ENCODE measurements at regions not wholly inside any gene's neighbourhood (a gene's known extent, or its start where the extent isn't known, plus 50 kb on each side); places are given as distances from the start of the nearest gene placed in this dataset.
A peak's percentile ranks its signal among the peaks of the same experiment; 100 is the strongest.

DNA sequence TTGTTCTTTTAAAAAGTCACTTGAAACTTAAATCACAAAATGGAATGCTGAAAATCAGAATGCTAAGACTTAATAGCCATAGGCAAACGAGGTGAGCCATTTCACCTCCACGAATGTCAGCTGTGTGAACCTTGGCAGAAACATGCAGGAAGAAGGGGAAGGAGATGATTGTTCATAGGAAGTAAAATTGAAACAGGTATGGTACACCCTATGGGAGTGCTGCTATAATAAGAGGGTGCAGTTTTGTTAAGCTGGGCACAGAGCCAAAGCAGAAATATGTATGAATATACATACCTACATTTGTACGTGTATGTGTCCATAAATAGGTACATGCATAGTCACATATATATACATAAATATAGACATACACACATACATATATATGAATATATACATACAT lies 51.0 kb upstream of the SPINK5 start:
- no peak for DNase-seq (ENCODE audit: low read depth)

DNA sequence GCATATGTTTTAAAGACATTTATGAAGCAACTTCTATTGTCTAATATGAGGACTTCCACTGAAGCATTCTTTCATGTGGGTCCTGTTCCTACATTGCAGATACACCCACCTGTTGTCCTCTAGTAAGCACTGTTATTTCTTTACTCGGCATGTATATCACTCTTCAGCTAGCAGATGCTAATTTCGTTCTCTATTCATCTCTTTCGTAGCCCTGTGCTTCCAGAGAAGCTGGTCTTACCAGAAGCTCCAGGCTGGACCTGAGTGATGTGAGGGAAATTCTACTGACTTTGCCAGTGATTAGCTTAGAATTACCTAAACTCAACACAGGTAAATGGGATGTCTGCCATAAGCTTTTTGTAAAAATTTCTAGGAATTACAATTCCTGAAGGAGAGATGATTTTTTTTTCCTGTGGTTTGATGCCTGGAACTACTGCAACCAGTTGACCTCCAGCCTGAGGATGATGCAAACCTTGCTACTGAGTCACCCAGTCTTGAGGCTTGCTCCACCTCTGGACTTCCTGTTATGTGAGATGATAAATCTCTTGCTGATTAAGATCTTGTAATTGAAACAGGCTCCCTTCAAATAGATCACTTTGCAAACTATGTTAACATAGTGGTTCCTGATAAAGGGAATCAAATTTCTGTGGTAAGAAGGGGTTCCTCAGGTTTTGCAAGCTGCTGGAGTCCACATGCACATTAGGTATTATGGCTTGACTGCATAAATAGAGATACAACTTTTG lies 52.2 kb upstream of the SPINK5 start:
- DNase-seq (ENCODE audit: low read depth): peak; percentile 90

DNA sequence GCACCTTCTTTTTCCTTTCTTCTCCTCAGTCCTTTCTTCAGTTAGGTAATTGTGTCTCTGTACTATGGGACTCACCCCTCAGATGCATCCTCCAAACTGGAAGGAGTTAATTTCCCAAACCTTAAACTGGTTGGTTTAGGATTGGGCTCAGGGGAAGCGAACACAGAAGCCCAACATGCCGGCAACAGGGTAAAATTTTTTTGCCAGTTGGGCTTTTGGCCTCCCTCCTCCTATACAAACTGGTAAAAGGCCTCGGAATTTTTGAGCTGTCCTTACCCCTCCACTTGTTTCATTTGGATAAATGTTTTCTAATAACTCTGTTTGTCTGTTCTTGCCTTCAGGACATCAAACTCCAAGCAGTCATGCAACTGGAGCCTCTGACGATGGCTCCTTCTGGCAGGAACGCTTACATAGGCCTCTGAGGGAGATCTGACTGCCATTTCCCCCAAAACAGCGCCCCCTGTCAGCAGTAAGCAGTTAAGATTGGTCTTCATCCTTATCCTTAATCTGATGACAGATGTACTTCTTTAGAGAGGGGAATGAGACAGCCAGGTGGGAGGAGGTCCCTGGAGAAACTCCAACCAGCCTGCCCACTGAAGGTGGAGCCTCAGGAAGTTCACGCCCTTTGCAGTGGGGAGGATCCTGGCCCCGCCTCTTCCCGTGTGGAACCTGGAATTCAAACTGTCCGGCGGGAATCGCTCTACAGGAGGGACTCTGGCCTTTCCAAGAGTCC lies 57.8 kb upstream of the SPINK5 start:
- DNase-seq (ENCODE audit: low read depth): peak; percentile 46

DNA sequence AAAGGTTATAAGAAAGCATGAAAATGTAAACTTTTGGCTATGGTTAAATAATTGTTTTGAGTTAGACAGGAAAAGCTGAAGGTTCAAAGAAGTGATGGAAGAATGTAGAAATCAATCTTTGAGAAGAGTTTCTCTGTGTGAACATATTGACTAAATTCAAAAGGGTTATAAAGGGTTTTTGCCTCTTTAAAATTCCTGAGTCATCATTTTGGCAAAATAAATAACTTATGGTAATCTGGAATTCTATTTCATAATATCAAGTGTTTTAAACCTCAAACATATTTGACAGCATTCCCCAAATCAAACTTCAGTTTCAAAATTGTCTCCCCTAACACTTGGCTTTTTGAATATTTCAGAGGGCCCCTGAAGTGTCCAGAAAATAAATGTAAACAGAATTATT lies 60.6 kb upstream of the SPINK5 start:
- DNase-seq (ENCODE audit: low read depth): no peak

DNA sequence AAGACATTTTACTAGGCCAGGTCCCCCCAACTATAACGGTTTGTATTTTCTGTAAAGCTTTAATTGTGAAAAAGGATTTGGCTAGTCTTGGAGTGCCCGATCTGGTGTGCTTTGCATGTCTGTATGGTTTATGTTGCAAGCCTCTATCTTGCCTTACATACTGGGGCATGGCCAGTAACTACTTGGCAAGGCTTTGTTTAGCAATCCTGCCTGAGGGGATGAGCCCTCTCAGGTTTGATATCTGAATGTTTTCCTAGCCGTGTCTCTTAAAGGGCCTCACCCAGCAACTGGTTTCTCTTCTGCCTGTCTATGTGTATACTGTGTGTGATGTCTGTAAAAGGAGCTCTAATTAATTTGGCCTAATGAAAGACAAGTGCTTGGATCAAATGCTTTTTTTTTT lies 61.3 kb upstream of the SPINK5 start:
- no peak for DNase-seq (ENCODE audit: low read depth)

DNA sequence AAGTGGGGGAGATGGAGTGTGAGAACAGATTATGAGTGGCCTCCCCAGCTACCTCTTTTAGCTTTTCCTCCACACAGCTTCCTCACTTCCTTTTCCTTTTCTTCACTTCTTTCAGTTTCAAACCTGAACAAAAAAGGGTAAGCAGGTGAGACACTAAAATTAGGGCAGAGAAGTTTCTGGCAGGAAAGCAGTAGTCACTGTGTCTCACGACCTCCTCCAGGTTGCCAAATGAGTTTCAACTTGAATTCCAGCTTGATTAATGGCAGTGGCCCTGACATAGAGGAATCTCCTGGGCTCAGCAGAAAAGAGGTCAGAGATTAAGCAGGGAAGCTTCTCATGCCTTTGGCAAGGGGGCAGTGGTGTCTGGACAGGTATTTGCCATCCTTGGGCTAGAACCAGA lies 63.7 kb upstream of the SPINK5 start:
- no peak for DNase-seq (ENCODE audit: low read depth)

DNA sequence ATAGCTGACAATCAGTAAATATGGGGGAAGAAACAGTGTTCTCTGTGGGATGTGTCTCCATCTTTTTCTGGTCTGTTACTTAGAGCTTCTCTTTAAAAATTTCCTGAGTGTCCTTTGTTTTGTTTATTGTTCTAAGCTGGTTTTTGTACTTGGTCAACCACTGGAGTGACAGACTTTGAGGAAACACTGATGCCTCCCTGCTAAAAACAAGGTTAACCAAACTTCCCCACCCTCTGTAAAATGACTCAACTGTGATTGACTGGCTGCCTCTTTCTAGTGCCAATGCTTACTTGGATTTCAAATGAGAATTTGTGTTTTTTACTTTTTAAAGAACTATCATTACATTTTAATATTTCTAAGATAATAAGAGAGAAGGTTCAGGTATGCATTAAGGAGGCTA lies 65.1 kb upstream of the SPINK5 start:
- no peak for DNase-seq (ENCODE audit: low read depth)

DNA sequence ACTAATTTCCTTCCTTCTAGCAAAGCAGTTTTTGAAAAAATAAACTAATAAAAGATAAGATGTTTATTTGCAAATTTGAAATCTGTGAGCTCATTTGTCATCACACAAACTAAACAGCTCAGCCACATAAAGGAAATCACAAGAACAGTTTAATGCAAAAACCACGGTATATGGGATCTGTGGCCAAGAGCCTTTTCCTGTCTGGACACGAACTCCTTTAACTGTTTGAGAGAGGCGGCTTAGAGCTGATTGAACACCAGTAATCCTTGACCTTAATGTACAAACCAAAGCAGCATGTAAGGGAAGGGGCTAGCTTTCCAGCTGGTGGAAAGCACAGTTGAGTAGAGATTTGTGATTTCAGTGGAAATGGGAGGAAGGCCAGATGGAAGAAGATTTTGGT lies 66.3 kb upstream of the SPINK5 start:
- DNase-seq (ENCODE audit: low read depth): no peak

DNA sequence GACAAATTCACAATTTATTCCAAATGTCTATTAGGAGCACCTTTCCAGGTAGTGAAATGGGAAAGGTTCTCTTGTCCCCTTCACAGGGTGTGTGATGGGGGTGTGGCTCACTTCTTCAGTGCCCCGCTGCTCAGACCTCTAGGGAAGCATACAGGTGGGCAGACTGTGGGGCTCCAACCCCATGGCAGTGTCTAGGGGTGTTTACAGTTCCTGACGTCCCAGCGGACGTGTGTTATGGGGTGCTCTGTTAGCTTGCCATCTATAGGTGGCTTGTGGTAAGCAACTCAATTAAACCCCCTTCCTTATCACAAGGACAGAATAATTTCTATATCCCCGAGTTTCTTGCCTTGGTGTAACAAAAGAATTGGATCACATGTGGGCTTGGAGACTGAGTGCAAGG lies 67.4 kb upstream of the SPINK5 start:
- no peak for DNase-seq (ENCODE audit: low read depth)

DNA sequence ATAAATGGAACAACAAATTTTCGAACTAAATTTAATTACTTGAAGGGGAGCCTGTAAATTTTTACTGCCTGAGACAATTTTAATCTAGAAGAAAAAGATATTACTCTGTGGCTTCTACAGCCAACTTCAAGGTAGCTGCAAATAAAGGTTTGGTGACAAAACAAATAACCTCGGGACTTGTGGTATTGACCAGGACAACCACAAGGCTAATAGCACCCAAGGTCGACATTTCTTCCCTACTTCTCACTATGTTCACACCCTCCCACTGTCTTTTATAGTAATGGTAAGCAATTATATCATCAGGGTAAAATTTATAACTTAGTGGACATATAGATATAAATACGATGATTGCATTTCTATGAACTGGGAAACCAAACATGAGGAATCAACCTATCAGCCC lies 67.9 kb upstream of the SPINK5 start:
- DNase-seq (ENCODE audit: low read depth): no peak

DNA sequence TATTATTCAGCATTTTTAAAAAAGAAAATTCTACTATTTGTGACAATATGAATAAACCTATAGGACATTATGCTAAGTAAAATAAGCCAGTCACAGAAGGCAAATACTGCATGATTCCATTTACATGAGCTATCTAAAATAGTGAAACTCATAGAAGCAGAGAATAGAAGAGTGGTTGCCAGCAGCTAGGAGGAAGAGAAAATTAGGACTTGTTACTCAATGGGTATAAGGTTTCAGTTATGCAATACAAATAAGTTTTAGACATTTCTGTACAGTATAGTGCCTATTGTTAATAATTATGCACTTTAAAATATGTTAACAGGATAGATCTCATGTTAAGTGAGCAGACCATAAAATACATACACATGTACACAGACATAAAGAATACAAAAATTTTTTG lies 73.8 kb upstream of the SPINK5 start:
- no peak for DNase-seq (ENCODE audit: low read depth)

DNA sequence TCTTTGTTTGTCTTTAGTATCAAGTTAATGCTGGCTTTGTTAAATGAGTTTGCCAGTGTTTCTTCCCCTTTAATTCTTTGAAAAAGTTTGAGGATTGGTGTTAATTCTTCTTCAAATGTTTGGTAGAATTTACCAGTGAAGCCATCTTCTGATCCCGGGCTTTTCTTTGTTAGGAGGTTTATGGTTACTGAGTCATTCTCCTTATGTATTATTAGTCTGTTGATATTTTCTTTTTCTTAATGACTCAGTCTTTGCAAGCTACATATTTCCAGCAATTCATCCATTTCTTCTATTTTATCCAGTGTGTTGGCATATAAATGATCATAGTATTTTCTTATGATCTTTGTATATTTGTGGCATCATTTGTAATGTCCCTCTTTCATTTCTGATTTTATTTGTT lies 74.5 kb upstream of the SPINK5 start:
- no peak for DNase-seq (ENCODE audit: low read depth)

DNA sequence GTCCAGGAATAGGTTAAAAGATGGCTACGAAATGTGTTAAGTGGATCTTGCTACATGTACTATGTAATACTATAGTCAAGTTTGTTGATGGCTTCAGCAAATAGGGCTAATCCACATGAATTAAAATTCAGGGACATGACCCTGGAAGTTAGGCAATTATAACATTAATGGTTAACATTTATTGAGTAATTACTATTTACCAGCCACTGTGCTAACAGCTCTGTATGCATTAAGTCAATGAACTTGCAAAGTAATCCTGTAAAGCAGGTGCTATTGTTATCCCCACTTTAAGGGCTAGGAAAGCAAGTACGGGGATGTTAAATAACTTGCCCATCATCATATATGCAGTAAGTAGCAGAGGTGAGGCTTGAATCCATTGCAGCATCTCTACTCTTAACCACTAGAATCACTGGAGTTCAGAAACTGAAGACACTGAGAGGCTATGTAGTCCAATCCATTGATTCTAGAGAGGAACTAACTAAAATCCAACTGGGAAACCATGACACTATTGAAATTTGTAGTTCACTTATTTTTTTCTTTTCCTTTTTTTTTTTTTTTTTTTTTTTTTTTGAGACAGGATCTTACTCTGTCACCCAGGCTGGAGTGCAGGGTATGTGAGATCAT lies 77.5 kb upstream of the SPINK5 start:
- no peak for DNase-seq (ENCODE audit: low read depth)

DNA sequence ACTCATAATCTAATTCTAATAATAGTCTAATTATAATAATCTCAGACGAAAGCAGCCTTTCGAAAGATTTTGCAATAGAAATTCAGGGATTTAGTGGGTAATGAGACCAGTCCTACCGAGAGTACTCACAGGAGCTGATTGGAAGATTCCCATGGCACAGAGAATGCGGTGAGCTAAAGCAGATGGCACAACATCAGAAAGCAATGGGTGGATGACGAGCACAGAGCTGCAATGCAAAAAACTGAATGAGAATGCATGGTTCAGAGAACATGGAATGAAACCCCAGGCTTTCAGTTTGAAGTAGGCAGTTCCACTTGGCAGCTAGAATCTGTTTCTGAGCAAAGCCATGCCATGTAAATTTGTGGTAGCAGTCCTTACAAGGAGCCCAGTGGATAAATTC lies 78.2 kb upstream of the SPINK5 start:
- no peak for DNase-seq (ENCODE audit: low read depth)

DNA sequence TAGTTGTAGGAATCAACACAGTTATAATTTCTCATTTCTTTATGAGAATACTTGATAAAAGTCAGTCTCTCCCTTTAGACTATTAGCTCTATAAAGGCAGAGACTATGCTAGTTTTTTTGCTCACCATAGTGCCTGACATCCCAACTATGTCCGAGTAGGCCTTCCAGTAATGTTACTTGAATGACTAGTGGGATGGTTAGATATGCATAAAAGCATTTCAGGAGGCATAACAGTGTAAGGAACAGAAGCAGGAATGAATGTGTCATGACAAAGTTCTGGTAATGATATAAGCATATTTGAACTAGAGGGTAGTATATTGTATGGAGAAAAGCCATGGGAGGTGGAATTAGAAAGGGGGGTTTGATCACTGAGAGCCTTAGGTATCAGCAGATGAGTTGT lies 77.4 kb upstream of the C5orf46 start:
- DNase-seq (ENCODE audit: low read depth): no peak

DNA sequence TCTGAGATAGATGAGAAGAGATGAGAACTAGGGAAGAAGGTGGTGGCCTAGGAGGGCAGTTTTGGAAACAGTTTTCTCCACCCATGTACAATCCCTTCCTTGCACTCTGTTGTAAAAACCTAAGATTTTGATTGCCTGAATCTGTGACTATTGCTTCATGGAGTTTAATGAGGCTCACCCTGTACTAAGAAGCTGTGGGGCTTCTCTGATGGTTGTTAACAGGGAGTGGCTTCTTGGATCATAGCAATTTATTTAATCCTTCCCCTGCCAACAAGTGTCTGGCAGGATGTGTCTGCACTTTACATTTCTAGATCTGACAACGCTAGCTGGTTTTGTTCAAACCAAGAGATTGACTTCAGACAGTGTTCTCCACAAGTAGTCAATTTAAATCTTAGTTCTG lies 74.7 kb upstream of the C5orf46 start:
- no peak for DNase-seq (ENCODE audit: low read depth)

DNA sequence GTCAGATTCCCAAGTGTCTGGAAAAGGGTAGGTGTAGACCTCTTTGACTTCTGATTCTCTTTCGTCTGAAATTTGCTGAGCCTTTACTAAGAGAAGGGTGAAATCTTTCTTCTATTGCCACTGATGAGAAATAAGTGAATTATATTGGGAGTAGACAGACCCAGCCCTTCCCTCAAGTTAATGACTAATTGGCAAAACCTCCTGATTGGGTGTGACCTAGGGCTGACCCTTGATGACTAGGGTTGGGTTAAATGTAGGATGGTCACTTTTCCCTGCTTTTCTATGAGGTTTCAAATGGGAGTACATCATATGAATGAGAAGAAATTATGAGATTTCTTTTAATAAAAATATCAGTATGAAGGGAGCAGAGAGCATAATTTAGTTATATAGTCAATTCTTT lies 73.4 kb upstream of the C5orf46 start:
- DNase-seq (ENCODE audit: low read depth): no peak

DNA sequence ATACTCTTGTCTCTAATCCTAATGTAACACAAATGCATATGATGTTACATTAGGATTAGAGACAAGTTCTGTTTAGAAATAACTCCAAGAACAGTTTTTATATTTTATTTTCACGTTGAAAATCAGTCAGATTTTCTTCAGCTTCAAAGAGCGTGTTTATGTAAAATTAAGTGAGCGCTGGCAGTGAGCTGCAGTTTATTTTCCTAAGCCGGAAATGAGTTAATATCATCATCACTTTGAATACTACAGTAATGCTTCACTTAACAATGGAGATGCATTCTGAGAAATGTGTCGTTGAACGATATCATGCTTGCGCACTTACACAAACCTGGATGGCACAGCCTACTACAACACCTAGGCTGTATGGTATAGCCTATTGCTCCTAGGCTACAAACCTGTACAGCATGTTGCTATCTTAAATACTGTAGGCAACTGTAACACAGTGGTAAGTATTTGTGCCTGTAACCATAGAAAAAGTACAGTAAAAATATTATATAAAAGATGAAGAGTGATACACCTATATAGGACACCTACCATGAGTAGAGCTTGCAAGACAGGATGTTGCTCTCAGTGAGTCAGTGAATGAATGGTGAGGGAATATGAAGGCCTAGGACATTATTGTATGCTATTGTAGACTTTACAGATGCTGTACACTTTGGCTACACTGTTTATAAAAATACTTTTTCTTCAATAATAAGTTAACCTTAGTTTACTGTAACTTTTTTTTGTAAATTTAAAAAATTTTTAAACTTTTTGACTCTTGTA lies 65.9 kb upstream of the C5orf46 start:
- no peak for DNase-seq (ENCODE audit: low read depth)

DNA sequence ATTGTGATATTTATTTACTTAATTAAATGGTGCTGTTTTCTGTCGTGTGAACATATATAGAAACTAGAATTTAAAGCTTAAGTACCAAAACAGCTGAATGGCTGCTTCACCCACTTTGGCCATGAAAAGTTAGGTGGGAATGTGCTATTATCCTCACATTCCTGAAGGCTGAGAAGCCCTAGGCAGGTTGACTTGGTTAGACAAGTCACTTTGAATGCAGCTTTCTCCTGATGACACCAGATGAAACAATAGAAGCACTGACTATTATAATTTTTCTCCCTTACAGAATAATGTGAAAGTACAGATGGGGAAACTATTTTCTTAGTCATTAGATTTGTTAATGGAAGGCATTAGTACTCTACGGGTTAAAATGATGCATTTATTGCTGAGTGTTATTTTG lies 65.1 kb upstream of the C5orf46 start:
- DNase-seq (ENCODE audit: low read depth): peak; percentile 23

DNA sequence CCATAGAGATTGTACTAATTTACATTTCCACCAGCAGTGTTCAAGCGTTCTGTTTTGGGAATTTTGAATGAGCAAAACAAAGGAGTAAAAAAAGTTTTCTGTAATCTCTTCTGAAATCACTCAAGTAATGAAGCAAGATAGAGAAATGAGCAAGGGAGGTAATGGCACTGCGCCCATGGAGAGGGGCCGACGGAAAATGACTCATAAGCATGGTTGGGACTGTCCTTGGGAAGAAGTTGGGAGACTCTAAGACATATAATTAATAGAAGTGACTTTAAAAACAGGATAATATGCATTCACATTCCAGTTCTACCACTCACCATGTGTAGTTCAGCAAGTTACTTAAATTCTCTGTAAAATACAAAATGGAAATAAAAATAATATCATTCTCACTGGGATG lies 62.5 kb upstream of the C5orf46 start:
- peak; percentile 71 for DNase-seq (ENCODE audit: low read depth)

DNA sequence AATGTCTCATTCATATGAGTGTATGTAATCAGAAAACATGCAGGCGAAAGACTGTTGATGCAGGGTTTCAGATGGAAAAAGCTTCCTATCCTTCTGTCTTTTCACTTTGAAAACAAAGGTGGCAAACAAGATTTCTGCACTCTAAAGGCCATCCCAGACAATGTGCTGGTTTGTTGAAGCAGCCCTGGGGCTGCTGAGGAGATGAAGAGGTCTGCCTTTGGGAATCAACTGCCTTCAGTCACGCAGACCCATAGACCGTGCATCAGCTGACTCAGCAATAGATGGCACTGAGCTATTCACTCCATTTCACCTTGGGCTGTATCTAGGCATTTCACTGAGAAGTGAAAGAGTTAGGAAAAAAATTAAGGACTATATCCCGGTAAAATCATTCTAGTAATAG lies 60.5 kb upstream of the C5orf46 start:
- no peak for DNase-seq (ENCODE audit: low read depth)

DNA sequence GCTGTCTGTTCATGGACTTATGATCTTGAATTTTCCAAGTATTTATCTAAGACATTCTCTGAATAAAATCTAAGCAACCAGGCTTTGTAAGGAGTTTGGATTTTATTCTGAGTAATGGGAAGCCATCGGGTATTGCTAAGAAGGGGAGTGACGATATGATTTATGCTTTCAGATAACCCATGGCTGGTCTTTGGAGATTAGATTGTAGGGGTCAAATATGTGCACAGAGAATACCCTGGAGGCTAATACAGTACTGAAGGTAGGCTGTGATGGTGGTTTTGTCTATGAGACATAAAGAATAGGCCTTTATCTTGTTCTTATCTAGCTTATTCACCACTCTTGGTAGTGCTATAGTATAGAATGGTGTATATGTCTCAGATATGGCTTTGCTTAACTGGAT lies 60.0 kb upstream of the C5orf46 start:
- no peak for DNase-seq (ENCODE audit: low read depth)

DNA sequence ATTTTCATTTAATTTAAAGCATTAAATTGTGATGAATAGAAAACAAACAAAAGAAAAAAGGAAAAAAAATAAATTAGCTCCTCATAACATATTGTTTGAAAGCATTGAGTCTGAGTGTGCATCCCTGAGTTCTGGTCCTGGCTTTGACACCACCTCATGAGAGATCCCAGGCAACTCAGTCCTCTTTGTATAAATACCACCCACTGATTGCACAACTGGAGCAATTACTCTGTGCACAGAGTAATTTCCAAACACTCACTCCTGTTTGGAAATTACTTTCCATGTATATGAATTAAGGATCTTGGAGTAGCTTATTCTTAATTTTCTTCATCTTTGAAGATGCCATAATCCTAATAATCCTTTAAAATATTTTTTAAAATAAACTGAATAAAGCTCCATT lies 59.4 kb upstream of the C5orf46 start:
- no peak for DNase-seq (ENCODE audit: low read depth)
